Esophagus mucosa (tissue), 1 donor: ENCODE measurements at regions not wholly inside any gene's neighbourhood (a gene's known extent, or its start where the extent isn't known, plus 50 kb on each side); places are given as distances from the start of the nearest gene placed in this dataset.

ENCODE experiments used
- ATAC-seq: fragments of 200-7000 bp; cut with Tn5 transposase; one replicate; pipeline ENCODE4 v1.9.1; 2020
- donor health status: DM: yes; HTN: yes; CAD: no.

DNA sequence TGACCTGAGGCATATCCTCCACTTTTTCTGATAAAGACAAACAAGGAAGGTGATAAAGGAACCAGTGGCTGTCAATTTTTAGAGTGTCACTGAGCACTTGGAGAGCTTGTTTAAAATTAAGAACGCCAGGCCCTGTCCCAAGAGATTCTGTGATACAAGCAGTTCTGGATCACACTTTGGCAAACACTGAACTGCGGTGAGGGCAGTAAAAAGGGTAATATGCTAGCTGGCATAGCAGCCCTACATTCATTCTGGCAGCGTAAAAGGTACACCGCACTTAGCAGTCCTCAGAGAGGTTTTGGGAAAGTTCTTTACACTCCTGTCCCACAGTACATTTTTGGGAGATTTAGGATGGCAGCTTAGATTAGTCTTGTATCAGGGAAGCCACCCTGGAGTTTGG, 101.3 kb upstream of the CCDC150 start:
- no peak for ATAC-seq

DNA sequence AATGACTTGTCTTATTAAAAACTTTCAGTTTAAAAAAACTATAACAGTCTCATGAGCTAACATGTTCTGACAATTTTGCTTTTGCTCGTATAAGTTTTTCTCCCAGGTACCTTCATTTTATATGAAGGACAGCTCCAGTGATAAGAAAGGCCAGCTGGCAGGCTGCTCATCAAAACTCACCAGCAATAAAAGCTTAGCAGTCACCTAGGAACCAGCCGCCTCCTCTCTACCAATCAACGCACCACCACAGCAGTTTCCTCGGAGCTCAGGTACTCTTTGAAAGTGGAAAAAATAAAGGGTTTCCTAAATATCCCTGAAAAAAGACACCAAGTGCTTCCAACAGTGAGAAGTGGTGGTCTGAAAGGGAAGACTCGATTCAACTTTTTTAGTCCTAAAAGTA, 100.9 kb upstream of the CCDC150 start:
- ATAC-seq = no peak

DNA sequence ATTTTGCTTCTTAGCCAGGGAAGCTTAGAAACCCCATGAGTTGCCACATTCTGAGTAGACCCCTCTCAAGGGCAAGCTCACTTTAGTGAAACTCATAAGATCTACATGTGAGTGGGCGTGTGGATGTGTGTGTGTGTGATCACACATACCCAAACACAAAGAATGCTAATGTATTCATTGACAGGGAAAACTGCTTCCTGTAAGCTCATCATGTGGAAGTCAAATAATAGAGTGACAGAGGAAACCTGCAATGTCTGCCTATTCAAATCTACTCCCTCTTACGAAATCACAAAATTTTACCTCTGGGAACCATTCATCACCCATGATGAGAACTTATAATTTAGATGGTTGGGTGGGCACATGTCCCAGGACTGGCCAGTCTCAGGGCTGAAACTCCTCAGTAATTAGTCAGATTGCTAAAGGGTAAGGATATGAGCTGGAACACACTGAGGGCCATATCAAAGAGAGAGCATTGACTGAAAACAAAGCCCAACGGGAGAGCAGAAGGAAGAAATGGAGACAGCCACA, 94.5 kb upstream of the CCDC150 start:
- ATAC-seq = no peak

DNA sequence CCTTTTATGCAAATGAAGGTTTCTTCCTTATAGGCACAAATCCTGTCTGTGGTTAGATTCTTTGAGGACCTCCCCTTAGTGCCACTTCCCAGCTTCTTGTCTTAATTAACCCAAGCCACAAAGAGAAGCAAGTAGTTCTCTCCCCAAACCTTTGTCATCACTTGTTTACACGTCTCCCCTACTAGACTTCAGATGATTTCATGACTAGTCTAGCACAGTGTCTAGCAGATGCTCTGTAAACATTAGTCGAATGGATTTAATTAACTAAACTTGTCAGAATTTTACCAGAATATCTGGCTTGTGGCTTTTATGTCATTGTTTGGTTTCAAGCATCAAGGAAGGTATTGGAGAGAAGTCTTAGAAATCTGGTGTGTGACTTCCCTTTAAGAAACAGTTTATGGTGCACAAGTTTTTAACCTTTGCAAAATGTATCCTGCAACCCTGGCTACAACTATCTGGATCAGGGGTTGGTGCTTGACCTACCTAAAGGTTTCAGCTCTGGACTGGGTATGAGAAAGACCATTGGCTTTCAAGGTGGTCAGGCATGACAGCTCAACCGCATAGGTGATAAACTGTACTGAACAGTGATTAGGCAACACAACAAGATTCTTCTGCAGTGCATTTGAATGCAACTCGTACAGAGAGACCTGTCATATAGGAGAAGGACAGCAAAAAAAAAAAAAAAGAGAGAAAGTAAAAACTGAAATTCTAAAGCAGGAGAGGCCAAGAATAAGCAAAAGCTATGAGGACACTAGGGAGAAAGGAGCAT, 93.2 kb upstream of the CCDC150 start:
- no peak for ATAC-seq

DNA sequence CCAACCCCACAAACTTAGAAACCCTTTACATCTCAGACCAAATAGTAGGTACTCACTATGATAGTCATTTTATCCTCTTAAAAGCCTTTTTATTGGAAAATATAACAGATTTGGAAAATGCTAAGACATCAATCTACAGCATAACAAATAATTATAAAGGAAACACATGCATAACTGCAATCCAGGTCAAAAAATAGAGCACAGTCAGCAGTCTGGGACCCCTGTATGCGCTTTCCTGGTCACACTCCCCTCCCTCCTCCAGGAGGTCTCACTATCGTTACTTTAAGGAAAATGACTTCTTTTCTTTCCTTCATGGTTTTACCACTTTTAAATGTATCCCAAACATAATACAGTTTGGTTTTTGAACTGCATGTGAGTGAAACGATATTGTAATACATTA, 90.5 kb upstream of the CCDC150 start:
- no peak for ATAC-seq

DNA sequence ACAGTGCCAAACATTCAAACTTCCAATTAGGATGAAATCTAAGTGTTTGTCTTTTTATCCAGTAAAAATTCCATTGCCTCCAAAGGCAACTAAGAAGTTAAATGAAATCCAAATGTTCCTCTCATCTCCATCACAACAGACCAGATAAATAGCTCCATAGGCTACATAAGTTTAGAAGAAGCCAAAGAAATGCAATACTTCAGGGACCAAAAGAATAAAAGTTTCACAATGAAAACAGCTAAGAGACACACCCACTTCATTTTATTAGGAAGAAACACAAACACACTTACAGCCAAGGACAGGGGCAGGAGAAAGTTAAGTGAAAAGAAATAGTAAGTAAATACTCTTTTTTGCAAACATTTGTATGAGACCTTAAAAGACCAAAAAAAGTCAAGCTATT, 88.5 kb upstream of the CCDC150 start:
- no peak for ATAC-seq

DNA sequence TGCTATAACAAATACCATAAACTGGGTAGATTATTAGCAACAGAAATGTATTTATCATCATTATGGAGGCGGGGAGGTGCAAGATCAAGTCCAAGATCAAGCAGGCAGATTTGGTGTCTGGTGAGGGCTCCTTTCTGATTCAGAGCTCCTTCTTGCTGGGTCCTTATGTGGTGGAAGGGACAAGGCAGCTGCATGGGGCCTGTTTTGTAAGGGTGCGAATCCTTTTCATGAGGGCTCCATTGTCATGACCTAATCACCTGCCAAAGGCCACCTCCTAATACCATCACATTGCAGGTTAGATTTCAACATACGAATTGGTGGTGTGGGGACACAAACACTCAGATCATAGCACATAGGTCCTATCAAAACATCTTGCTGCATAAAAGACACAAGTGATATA, 84.4 kb upstream of the CCDC150 start:
- ATAC-seq = no peak

DNA sequence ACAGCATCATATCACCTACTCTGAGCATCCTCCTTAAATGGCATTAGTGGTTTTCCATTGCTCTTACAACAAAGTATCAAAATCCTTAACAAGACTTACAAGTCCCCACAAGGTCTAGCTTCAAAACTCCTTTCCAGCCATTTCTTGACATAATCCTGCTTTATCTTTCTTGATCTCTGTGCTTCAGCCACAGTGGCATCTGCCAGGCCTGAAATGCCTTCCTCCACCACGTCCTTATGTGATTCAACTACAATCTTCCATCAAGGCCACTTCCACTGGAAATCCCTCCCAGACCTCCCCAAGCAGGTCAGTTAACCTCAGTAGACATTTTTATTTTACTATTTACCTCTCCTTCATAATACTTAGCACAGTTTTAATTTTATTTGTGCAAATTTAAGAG, 83.8 kb upstream of the CCDC150 start:
- no peak for ATAC-seq

DNA sequence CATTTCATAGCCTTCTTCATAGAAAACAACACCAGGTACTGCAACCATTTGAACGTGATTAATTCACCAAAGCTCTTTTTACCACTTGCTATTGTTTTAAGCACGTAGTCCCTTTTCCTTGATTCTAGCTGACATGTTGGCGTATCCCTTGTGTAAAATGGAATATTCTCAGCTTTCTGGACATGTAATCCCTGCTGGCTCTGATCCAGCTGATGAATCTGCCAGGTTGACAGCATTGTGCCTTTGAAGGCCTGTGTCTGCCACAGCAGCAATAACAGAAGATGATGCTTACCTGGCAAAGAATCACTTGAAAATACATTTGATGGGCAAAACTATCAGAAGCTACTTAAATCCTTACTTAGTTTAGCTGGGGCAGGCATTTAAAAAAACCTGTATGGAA, 81.0 kb upstream of the CCDC150 start:
- no peak for ATAC-seq

DNA sequence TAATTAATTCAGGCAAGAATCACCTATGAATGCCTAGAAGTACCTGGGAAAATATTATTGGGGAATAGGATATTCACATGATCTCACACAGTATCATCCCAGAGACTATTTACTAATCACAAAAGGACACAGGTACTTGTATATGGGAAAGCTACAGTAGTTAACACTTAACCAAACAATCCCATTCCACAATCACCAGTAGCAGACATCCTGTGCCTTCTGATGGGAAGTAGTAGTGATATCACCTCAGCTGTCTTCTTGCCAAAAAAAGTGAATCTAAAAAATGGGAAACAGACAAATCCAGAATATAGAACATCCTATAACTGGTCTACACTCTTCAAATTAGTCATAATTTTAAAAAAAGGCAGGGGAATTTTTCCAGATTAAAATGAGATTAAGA, 75.6 kb upstream of the CCDC150 start:
- no peak for ATAC-seq

DNA sequence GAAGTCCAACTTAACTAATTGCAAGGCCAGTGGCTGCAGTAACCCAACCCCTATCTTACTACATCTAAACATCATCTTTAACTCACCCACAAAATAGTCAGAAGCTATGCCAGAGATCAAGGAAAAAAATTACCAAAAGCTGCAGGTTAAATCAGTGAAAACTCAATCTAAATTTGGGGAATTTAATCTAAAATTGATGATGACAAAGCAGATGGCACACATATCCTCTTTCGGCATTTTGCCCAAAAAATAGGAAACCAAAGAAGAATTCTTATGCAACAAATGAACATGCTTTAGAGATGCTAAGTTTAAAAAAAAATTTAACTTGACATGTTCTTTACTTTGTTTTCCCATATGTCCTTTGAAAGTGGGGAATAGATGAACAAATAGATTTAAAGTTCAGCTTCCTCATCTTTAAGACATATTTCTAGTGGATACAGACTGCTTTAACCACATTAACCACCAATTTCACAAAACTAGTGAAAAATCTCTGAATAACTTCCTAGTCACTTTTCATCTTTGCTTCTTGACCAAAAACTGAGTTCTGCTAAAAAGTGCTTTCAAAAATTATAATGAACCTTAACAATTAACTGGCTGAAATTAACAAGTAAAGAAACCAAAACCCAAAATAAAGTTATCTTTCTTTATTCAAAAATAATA, 74.3 kb upstream of the CCDC150 start:
- ATAC-seq = no peak

DNA sequence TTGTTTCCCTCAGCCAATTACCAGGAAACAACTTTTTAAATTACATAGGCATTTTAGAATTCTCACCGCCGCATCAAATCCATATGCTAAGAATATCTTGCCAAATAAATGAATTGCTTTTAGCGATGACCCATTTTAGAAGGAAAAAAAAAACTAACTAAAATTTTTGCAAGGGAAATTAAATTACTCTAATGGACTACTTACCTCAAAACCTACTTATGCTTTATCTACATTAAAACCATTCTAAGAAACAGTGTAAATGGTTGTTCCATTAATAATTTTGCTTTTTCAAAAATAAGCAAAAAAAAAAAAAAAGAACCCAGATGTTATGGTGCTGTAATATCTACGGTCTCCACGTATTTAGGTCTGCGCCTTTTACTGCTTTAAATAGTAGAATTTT, 73.5 kb upstream of the CCDC150 start:
- ATAC-seq = no peak

DNA sequence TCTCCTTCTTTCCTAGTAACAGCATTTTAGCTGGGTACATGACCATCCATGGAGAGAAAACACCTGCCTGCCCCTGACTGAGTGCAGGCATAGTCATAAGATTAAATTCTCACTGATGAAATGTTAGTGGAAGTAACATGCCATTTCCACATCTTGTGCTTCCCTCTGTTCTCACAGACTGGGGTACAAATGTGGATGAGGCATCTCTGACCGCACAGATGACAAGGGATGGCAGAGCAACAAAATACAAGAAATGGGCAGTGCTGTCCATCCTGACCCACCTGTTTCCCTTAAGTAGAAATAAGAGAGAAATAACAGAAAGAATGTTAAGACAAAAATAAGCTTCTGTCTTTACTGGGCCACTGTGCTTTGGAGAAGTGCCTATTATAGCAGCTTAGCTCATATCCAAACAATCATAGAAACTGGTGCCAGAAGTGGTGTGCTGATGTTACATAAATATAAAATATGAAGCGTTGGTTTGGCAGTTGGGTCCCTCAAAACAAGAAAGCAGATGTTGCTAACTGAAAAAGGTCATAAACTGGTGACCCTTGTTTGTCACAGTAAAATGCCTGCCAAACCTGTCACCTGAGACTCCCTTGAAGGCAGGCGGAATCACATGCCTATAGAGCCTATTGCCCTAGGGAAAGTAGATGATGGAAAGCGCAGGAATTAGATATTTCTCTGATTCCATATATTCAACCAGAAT, 72.4 kb upstream of the CCDC150 start:
- ATAC-seq = no peak

DNA sequence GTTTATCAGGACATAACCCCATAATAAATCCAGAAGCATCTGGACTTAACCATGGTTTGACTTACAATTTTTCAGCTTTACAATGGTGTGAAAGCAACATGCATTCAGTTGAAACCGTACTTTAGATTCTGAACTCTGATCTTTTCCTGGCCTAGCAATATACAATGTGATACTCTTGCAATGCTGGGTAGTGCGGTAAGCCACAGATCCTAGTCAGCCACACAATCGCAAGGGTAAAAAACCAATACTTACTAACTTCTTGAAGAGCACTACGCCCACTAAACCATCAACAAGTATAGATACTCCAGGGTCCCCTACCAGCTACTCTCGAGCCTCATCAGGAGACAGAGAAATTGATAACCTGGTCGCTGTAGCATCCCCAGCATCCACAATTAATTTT, 71.0 kb upstream of the CCDC150 start:
- ATAC-seq = no peak

DNA sequence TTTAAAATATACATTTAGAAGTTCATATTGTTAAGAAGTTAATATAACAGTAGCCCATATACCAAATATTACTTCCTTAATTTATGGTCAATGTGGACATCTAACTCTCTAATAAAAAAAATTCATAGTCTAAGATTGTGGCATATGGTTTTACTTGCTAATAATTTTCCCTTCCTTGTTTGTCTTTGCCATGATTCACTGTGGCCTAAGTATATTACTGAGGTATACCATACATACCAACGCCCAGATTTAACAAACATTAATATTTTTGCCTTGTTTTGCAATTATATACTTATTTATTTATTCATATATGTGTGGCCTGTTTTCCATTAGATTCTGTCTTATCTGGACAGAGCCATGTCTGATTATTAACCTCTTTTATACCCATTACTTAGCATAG, 54.6 kb upstream of the CCDC150 start:
- ATAC-seq = no peak

DNA sequence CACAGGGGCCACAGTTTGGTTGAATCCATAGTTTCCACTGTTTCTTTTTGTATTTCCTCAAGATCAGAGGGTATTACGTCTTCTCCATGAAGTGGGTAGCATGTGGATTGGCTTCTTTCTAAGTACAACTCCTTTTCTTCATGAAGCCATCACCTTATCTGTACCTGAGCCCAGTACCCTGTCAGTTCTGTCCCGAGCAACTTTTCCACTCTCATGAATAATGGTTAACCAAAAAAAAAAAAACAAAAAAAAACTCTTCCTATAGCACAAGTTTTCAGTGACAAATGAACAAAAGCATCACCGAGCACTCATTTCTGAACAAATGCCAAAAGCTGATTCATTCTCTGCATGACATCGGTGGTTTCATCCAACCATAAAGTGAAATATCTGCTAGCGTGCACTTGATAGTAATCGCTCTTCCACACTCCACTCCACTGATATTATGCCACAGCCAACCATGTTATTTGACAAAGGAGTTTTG, 53.0 kb upstream of the CCDC150 start:
- ATAC-seq = no peak

DNA sequence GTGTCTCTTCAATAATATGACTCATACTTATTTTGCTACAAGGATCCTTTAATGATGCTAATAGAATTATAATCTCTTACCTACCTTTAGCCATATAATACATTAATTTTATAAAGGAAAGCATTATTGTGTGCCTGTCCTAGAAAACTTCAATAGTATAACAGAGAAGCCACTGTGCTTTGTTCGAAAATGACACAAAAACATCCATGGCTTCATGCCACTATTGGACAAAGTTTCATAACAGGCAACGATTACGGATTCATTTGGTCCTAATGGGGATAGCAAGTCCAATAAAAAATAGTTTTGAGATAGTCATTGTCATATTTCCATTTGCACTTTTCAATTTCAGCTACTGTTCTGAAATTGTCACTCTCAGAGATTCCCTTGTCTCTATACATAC, 52.5 kb upstream of the CCDC150 start:
- no peak for ATAC-seq

DNA sequence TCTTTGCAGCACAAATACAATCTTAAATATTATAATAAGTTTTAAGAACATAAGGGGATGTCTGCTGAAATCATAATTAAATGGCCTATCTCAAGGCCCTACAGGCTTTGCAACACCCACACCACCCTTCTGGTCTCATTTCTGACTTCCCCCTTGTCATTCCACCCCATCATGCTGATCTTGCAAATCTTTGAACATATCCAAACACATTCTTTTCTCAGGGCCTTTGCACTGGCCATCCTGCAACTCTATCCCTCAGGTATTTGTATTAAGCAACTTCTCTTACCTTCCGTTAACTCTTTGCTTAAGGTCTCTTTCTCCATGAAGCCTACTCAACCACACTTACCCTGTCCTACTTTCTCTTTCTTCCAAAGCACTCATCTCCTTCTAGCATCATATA, 51.8 kb upstream of the CCDC150 start:
- no peak for ATAC-seq

DNA sequence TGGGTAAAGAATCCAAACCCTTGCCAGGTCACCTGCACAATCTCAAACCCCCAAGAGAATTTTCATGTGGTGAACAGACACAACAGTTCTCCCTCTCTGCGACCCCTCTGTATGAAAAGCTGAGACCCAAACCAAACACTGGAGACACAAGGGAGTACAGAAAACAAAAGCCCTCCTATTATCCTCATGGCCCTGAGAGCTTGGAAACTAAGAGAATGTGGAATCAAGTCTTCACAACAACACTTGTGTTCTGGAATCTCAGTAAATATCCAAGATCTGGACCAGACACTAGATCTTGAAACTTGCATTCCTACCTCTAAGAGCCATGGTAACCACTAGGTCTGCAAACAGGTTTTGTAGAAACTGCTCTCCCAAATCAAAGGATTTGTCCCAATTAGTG, 50.1 kb upstream of the CCDC150 start:
- no peak for ATAC-seq
